Panc1 (cell line): ENCODE measurements at regions not wholly inside any gene's neighbourhood (a gene's known extent, or its start where the extent isn't known, plus 50 kb on each side); places are given as distances from the start of the nearest gene placed in this dataset.

Source experiments
- CTCF ChIP-seq: fragments of 450-650 bp; IDR thresholded peaks from 2 replicates; pipeline ENCODE4 v1.5.1; 2017; ENCODE audit warnings: mild to moderate bottlenecking
- POLR2AphosphoS5 ChIP-seq: IDR thresholded peaks from 2 replicates; pipeline ENCODE4 v1.6.1; 2012; ENCODE audit warnings: mild to moderate bottlenecking, low read depth, low read length, moderate library complexity
- REST ChIP-seq, 2 experiments: IDR thresholded peaks; 2 replicates each; pipeline ENCODE4 v1.6.1; 2011 to 2012; ENCODE audit warnings: low read depth in 2 of 2, control low read depth in 1 of 2, low read length in 1 of 2, mild to moderate bottlenecking in 1 of 2, moderate library complexity in 1 of 2; ENCODE audit not compliant: insufficient read depth in 1 of 2
- SIN3A ChIP-seq: IDR thresholded peaks from 2 replicates; pipeline ENCODE4 v1.6.1; 2012; ENCODE audit warnings: low read depth, mild to moderate bottlenecking, low read length, moderate library complexity, borderline replicate concordance; ENCODE audit not compliant: insufficient read depth
- TCF7L2 ChIP-seq: IDR thresholded peaks from 2 replicates; pipeline ENCODE4 v1.6.1; 2011; ENCODE audit warnings: mild to moderate bottlenecking, low read depth, low read length, inconsistent platforms

- TF ChIP-seq CTCF (no peak), POLR2AphosphoS5 (no peak), REST (IDR thresholded peaks at IDR 0.05; ENCODE audit: insufficient read depth in 1 of 2, low read depth in 2 of 2, low read length in 1 of 2) (no peak), SIN3A (no peak), TCF7L2 (no peak)
Measured at GRCh38 chr9:106019039-106019680, 324.8 kb downstream of the TMEM38B start.
